ENCODE measurements at regions not wholly inside any gene's neighbourhood (a gene's known extent, or its start where the extent isn't known, plus 50 kb on each side); places are given as distances from the start of the nearest gene placed in this dataset.
A peak's percentile ranks its signal among the peaks of the same experiment; 100 is the strongest.

- Histone ChIP-seq H3K4me3 (no peak overlapping the region), H3K27me3 (peaks cover 7% of the 10 kb centered on the region), H3K9me3 (no peaks in the 10 kb centered on the region), H4K20me1 (no peaks in the 10 kb centered on the region), H3K27ac (no peak overlapping the region), H3K9ac (no peak overlapping the region), H3K36me3 (no peaks in the 10 kb centered on the region), H3K4me1 (peaks cover 9% of the 10 kb centered on the region), H3K4me2 (no peak overlapping the region)
- no peak for TF ChIP-seq Cebpa-rat (IDR thresholded peaks at IDR 0.05)
Observed at GRCh38 chr9:110116543-110116885, 91.4 kb downstream of the C9orf152 start.

- Histone ChIP-seq H4K20me1 (peaks cover 10% of the 10 kb centered on the region), H3K9ac (no peak overlapping the region), H3K9me3 (no peaks in the 10 kb centered on the region), H3K4me3 (no peak overlapping the region), H3K4me1 (peaks cover 24% of the 10 kb centered on the region), H3K36me3 (no peaks in the 10 kb centered on the region), H3K4me2 (no peak overlapping the region), H3K27ac (no peak overlapping the region), H3K27me3 (peaks cover 44% of the 10 kb centered on the region)
- no peak for TF ChIP-seq Cebpa-rat (IDR thresholded peaks at IDR 0.05)
Observed at GRCh38 chr9:110121170-110121569, 86.8 kb downstream of the C9orf152 start.

GRCh38 chr9:110123341-110124095 lies 84.4 kb downstream of the C9orf152 start:
- Histone ChIP-seq H4K20me1 (peaks cover 10% of the 10 kb centered on the region), H3K27me3 (peaks cover 44% of the 10 kb centered on the region), H3K4me1 (peaks cover 48% of the 10 kb centered on the region), H3K4me3 (no peak overlapping the region), H3K9me3 (no peaks in the 10 kb centered on the region), H3K9ac (no peak overlapping the region), H3K27ac (no peak overlapping the region), H3K36me3 (no peaks in the 10 kb centered on the region), H3K4me2 (peak overlapping the region; percentile 93)
- TF ChIP-seq Cebpa-rat (IDR thresholded peaks at IDR 0.05), result no peak

GRCh38 chr9:110124439-110124838 lies 83.5 kb downstream of the C9orf152 start:
- Histone ChIP-seq H3K4me3 (no peak overlapping the region), H3K4me2 (peak overlapping the region; percentile 93), H3K27me3 (peaks cover 44% of the 10 kb centered on the region), H4K20me1 (peaks cover 10% of the 10 kb centered on the region), H3K4me1 (peaks cover 57% of the 10 kb centered on the region), H3K36me3 (no peaks in the 10 kb centered on the region), H3K27ac (no peak overlapping the region), H3K9me3 (no peaks in the 10 kb centered on the region), H3K9ac (no peak overlapping the region)
- no peak for TF ChIP-seq Cebpa-rat (IDR thresholded peaks at IDR 0.05)

GRCh38 chr9:110125207-110125751 lies 82.7 kb downstream of the C9orf152 start:
- no peak overlapping the region for H3K9ac ChIP-seq
- H3K4me3 ChIP-seq, result no peak overlapping the region
- peaks cover 44% of the 10 kb centered on the region for H3K27me3 ChIP-seq
- TF ChIP-seq Cebpa-rat (IDR thresholded peaks at IDR 0.05), result no peak
- H3K4me2 ChIP-seq, result peak overlapping the region; percentile 93
- no peaks in the 10 kb centered on the region for H3K9me3 ChIP-seq
- H3K4me1 ChIP-seq, result peaks cover 66% of the 10 kb centered on the region
- H3K36me3 ChIP-seq, result no peaks in the 10 kb centered on the region
- no peak overlapping the region for H3K27ac ChIP-seq
- peaks cover 10% of the 10 kb centered on the region for H4K20me1 ChIP-seq

GRCh38 chr9:110125763-110126351 lies 82.1 kb downstream of the C9orf152 start:
- no peak for TF ChIP-seq Cebpa-rat (IDR thresholded peaks at IDR 0.05)
- Histone ChIP-seq H4K20me1 (peaks cover 10% of the 10 kb centered on the region), H3K9ac (no peak overlapping the region), H3K27me3 (peaks cover 49% of the 10 kb centered on the region), H3K27ac (0 out of 2 replicates have a peak overlapping the region, but pooled peaks have one; percentile 19), H3K4me3 (peak overlapping the region; percentile 55), H3K4me1 (peaks cover 71% of the 10 kb centered on the region), H3K36me3 (no peaks in the 10 kb centered on the region), H3K9me3 (no peaks in the 10 kb centered on the region), H3K4me2 (peak overlapping the region; percentile 93)

GRCh38 chr9:110126499-110126941 lies 81.4 kb downstream of the C9orf152 start:
- Histone ChIP-seq H3K27ac (0 out of 2 replicates have a peak overlapping the region, but pooled peaks have one; percentile 24), H4K20me1 (peaks cover 10% of the 10 kb centered on the region), H3K9ac (peak overlapping the region; percentile 34)

GRCh38 chr9:110126986-110127864 lies 80.7 kb downstream of the C9orf152 start:
- peak overlapping the region; percentile 24; the same call in 1 of the 2 replicates for H3K27ac ChIP-seq
- no peaks in the 10 kb centered on the region for H3K9me3 ChIP-seq
- H3K4me2 ChIP-seq, result peak overlapping the region; percentile 93
- peaks cover 44% of the 10 kb centered on the region for H3K27me3 ChIP-seq
- peak overlapping the region; percentile 55 for H3K4me3 ChIP-seq
- peak overlapping the region; percentile 34 for H3K9ac ChIP-seq
- H4K20me1 ChIP-seq, result peaks cover 10% of the 10 kb centered on the region
- H3K36me3 ChIP-seq, result no peaks in the 10 kb centered on the region
- peaks cover 85% of the 10 kb centered on the region for H3K4me1 ChIP-seq
- TF ChIP-seq Cebpa-rat (IDR thresholded peaks at IDR 0.05), result no peak

More at GRCh38 chr9:110126499-110126941, 81.4 kb downstream of the C9orf152 start:
- Histone ChIP-seq H3K27me3 (peaks cover 49% of the 10 kb centered on the region), H3K4me3 (peak overlapping the region; percentile 55), H3K9me3 (no peaks in the 10 kb centered on the region), H3K4me2 (peak overlapping the region; percentile 93), H3K4me1 (peaks cover 78% of the 10 kb centered on the region), H3K36me3 (no peaks in the 10 kb centered on the region)
- TF ChIP-seq Cebpa-rat (IDR thresholded peaks at IDR 0.05), result no peak

- peak overlapping the region; percentile 55 for H3K4me3 ChIP-seq
- peaks cover 28% of the 10 kb centered on the region for H3K27me3 ChIP-seq
- H3K4me1 ChIP-seq, result peaks cover 86% of the 10 kb centered on the region
- H3K36me3 ChIP-seq, result no peaks in the 10 kb centered on the region
- no peak overlapping the region for H3K9ac ChIP-seq
- peak overlapping the region; percentile 93 for H3K4me2 ChIP-seq
- no peaks in the 10 kb centered on the region for H3K9me3 ChIP-seq
- no peak overlapping the region for H3K27ac ChIP-seq
- no peak for TF ChIP-seq Cebpa-rat (IDR thresholded peaks at IDR 0.05)
- peaks cover 10% of the 10 kb centered on the region for H4K20me1 ChIP-seq
Observed at GRCh38 chr9:110128664-110129329, 79.2 kb downstream of the C9orf152 start.
